ENCODE measurements at regions not wholly inside any gene's neighbourhood (a gene's known extent, or its start where the extent isn't known, plus 50 kb on each side); places are given as distances from the start of the nearest gene placed in this dataset.

- Histone ChIP-seq H3K79me2 (ENCODE audit: insufficient read depth, low read length) (no peaks in the 10 kb centered on the region), H3K14ac (ENCODE audit: insufficient read depth, low read length) (no peak overlapping the region), H3K23me2 (ENCODE audit: insufficient read length, low read depth, low read length, poor library complexity, severe bottlenecking) (no peaks in the 10 kb centered on the region), H3K56ac (ENCODE audit: insufficient read length, low read depth, low read length) (no peak overlapping the region), H3K79me1 (ENCODE audit: insufficient read depth, low read depth, low read length, poor library complexity, severe bottlenecking) (no peaks in the 10 kb centered on the region), H3K4me2 (ENCODE audit: insufficient read depth, insufficient read length, low read length) (no peak overlapping the region), H3T11ph (ENCODE audit: low read length) (no peak overlapping the region), H4K8ac (replicated peaks; ENCODE audit: insufficient read length, low read depth, low read length) (no peak overlapping the region), H3K18ac (ENCODE audit: insufficient read length, low read depth, low read length) (no peak overlapping the region), H2AFZ (ENCODE audit: low read length) (no peak overlapping the region), H3K27ac (ENCODE audit: insufficient read length, low read depth, low read length) (no peak overlapping the region), H3K27me3 (ENCODE audit: insufficient read depth, low read length) (no peaks in the 10 kb centered on the region), H2BK20ac (ENCODE audit: low read depth, low read length, poor library complexity, severe bottlenecking) (no peak overlapping the region), H2BK15ac (ENCODE audit: low read depth, low read length) (no peak overlapping the region), H3K4ac (ENCODE audit: low read depth, low read length) (no peak overlapping the region), H3K4me1 (ENCODE audit: insufficient read depth, low read length) (no peaks in the 10 kb centered on the region; the same call in 1 of the 2 replicates), H4K20me1 (ENCODE audit: control insufficient read depth, insufficient read depth, insufficient read length) (no peaks in the 10 kb centered on the region), H2AK5ac (ENCODE audit: insufficient read length, low read length) (no peak overlapping the region), H4K5ac (ENCODE audit: insufficient read length, low read depth, low read length) (no peak overlapping the region), H3K9ac (ENCODE audit: extremely low read depth, insufficient read length, low read length) (no peak overlapping the region), H2BK120ac (ENCODE audit: low read depth, low read length, poor library complexity, severe bottlenecking) (no peak overlapping the region), H3K23ac (ENCODE audit: insufficient read length, low read depth, low read length) (no peak overlapping the region), H3K9me3 (ENCODE audit: control insufficient read depth, low read depth, low read length) (no peaks in the 10 kb centered on the region), H4K91ac (ENCODE audit: insufficient read length, low read depth, low read length) (no peak overlapping the region), H2BK5ac (ENCODE audit: insufficient read length, low read length) (no peak overlapping the region), H2BK12ac (ENCODE audit: insufficient read length, low read depth, low read length) (no peak overlapping the region)
- Mint-ChIP-seq H3K4me1 (peaks cover 9% of the 10 kb centered on the region in 2 experiments; a peak in 3 of 4 replicates), H3K4me3 (no peak overlapping the region), H3K9me3 (no peaks in the 10 kb centered on the region; a peak in 1 of 5 replicates), H3K27me3 (ENCODE audit: low read depth) (peaks cover 21% of the 10 kb centered on the region), H3K36me3 (ENCODE audit: insufficient read depth in 1 of 3, low read depth in 3 of 3) (no peaks in the 10 kb centered on the region), H3K27ac (0 out of 7 replicates have a peak overlapping the region, but pooled peaks of 1 of the 3 experiments have one; percentile 22)
- TF ChIP-seq CTCF (conservative IDR thresholded peaks at IDR 0.05) = no peak
- no CpG with 5 or more reads among the region's 14 CpGs for WGBS (ENCODE audit: extremely low coverage, insufficient read length, low lambda C conversion rate)
- no peak for DNase-seq
Observed at GRCh38 chr6:1516742-1517520, 92.8 kb upstream of the FOXC1 start.

Measured in H9 (cell line).